NB4 (cell line): ENCODE measurements at regions not wholly inside any gene's neighbourhood (a gene's known extent, or its start where the extent isn't known, plus 50 kb on each side); places are given as distances from the start of the nearest gene placed in this dataset.
"Not testable (repeated sequence)": the region's sequence is repeated elsewhere in the genome, so short reads cannot be mapped to it uniquely, and the experiment has no call there.

ENCODE experiments used
- DNase-seq: peaks from one replicate; pipeline ENCODE4 v3.0.0; 2010; ENCODE audit warnings: low read depth
- H3K4me3 ChIP-seq: one replicate; pipeline ENCODE4 v1.5.1; 2011; ENCODE audit warnings: mild to moderate bottlenecking, low read depth, low read length, moderate library complexity
- MYC ChIP-seq: IDR thresholded peaks from 2 replicates; pipeline ENCODE4 v1.6.1; 2011; ENCODE audit warnings: low read depth, low read length
- POLR2A ChIP-seq: IDR thresholded peaks from 2 replicates; pipeline ENCODE4 v1.6.1; 2011; ENCODE audit warnings: mild to moderate bottlenecking; ENCODE audit not compliant: insufficient read length; ENCODE audit errors: extremely low read depth
- TF ChIP-seq, protein P1 (sequence below): IDR thresholded peaks from 2 replicates; pipeline ENCODE4 v1.6.1; 2011; ENCODE audit warnings: low read depth, low read length
- TF ChIP-seq, protein P2 (sequence below): IDR thresholded peaks from one replicate; pipeline ENCODE4 v1.5.1; 2012; ENCODE audit warnings: low read depth, low read length

DNA sequence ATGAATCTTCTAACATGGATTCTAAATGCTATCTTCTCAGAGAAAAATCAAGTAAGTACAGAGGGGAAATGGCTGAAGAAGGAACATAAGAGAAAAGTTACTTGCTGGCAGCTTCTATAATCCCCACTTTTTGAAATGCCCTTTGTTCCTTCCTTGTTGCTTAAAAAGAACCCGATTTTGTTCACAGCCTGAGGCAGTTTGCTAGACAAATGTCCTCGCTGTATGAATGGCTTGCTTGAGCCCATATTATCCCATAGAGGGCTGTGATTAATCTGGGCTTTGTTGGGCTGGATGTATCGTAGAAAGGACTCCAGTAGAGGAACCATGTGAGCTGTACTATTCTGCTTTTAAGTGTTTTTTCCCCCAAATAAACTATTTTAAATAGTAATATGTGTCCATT lies 134.3 kb upstream of the FGF13 start:
- H3K4me3 ChIP-seq = no peak overlapping the region
- DNase-seq = no peak
- TF ChIP-seq POLR2A = no peak
- TF ChIP-seq, protein P1, sequence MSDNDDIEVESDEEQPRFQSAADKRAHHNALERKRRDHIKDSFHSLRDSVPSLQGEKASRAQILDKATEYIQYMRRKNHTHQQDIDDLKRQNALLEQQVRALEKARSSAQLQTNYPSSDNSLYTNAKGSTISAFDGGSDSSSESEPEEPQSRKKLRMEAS = no peak
- TF ChIP-seq, protein P2, sequence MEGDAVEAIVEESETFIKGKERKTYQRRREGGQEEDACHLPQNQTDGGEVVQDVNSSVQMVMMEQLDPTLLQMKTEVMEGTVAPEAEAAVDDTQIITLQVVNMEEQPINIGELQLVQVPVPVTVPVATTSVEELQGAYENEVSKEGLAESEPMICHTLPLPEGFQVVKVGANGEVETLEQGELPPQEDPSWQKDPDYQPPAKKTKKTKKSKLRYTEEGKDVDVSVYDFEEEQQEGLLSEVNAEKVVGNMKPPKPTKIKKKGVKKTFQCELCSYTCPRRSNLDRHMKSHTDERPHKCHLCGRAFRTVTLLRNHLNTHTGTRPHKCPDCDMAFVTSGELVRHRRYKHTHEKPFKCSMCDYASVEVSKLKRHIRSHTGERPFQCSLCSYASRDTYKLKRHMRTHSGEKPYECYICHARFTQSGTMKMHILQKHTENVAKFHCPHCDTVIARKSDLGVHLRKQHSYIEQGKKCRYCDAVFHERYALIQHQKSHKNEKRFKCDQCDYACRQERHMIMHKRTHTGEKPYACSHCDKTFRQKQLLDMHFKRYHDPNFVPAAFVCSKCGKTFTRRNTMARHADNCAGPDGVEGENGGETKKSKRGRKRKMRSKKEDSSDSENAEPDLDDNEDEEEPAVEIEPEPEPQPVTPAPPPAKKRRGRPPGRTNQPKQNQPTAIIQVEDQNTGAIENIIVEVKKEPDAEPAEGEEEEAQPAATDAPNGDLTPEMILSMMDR = no peak
- TF ChIP-seq MYC = no peak

DNA sequence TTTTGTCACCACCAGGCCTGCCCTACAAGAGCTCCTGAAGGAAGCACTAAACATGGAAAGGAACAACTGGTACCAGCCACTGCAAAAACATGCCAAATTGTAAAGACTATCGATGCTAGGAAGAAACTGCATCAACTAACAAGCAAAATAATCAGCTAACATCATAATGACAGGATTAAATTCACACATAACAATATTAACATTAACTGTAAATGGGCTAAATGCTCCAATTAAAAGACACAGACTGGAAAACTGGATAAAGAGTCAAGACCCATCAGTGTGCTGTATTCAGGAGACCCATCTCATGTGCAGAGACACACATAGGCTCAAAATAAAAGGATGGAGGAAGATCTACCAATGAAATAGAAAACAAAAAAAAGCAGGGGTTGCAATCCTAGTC lies 95.9 kb upstream of the FGF13 start:
- not testable (repeated sequence) for DNase-seq

DNA sequence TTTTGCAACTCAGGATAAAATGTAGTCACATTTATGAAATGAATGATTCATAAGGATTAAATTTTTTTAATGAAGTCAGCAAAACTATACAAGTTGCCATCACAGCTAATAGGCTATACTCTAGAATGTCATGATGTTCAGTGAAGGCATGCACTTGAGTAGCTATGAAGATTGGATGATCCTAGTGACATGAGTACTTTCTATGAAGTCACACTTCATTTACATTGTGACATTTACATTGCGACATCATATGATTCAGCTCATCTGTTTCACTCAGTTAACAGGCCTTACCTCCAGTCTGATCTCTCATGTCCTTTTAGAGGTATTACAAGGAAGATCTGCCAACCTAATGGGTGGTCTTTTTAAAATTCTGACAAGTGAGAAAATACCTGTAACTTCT lies 82.7 kb upstream of the FGF13 start:
- no peak overlapping the region for H3K4me3 ChIP-seq
- peak; percentile 24 for DNase-seq
- TF ChIP-seq POLR2A (no peak), MYC (no peak)
- TF ChIP-seq, protein P2 = no peak
- TF ChIP-seq, protein P1 = no peak

More for the DNA sequence above, 95.9 kb upstream of the FGF13 start:
- not testable (repeated sequence) for H3K4me3 ChIP-seq

DNA sequence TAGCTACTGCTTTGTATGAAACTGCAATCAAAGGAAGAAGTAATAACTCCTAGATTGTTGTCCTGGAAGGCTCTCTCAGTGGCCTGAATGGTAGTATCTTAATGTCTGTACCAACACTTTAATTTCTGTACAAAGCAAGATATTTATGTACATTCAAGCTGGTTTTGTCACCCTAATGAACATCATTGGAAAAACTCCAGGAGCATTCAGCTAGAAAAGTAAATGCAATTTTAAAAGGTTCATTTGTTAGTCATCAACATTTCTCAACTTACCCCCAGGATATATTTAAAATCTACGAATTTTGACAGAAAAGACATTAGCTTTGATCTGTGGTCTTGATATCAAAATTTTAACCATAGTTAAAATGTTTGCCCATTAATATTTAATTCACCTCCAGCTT lies 80.0 kb upstream of the FGF13 start:
- no peak overlapping the region for H3K4me3 ChIP-seq
- TF ChIP-seq MYC (no peak), POLR2A (no peak)
- TF ChIP-seq, protein P1 = no peak
- TF ChIP-seq, protein P2 = no peak
- no peak for DNase-seq

DNA sequence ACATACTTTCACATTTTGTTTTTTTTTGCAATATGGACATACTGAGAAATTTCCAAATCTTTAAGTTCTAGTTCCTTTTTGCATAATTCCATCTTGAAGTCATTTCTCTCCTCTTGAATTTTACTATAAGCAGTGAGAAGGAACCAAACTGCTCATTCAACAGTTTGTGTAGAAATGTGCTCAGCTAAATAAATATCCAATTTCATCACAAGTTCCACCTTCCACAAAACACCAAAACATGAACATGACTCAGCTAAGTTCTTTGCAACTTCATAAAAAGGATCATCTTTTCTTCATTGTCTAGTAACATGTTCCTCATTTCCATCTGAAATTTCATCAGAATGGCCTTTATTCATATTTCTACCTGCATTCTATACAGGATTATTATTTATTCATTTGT lies 77.3 kb upstream of the FGF13 start:
- H3K4me3 ChIP-seq = no peak overlapping the region
- TF ChIP-seq MYC (no peak), POLR2A (no peak)
- TF ChIP-seq, protein P2 = no peak
- TF ChIP-seq, protein P1 = no peak
- no peak for DNase-seq

DNA sequence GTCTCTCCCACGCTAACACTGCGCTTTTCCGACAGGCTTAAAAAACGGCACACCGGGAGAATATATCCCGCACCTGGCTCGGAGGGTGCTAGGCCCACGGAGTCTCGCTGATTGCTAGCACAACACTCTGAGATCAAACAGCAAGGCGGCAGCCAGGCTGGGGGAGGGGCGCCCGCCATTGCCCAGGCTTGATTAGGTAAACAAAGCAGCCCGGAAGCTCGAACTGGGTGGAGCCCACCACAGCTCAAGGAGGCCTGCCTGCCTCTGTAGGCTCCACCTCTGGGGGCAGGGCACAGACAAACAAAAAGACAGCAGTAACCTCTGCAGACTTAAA lies 67.0 kb upstream of the FGF13 start:
- H3K4me3 ChIP-seq, DNase-seq: not testable (repeated sequence)

DNA sequence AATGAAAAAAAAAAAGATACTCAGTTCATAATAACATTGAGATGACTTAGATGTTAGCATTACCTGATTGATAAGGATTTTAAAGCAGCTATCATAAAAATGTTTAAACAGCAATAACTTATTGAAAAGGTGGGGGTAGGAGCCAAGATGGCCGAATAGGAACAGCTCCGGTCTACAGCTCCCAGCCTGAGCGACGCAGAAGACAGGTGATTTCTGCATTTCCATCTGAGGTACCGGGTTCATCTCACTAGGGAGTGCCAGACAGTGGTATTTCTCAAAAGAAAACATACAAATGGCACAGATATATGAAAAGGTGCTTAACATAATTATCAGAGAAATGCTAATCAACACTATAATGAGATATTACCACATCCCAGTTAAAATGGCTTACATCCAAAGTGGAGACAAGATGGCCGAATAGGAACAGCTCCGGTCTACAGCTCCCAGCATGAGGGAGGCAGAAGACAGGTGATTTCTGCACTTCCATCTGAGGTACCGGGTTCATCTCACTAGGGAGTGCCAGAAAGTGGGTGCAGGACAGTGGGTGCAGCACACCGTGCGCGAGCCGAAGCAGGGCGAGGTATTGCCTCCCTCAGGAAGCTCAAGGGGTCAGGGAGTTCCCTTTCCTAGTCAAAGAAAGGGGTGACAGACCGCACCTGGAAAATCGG lies 66.5 kb upstream of the FGF13 start:
- DNase-seq, H3K4me3 ChIP-seq: not testable (repeated sequence)

DNA sequence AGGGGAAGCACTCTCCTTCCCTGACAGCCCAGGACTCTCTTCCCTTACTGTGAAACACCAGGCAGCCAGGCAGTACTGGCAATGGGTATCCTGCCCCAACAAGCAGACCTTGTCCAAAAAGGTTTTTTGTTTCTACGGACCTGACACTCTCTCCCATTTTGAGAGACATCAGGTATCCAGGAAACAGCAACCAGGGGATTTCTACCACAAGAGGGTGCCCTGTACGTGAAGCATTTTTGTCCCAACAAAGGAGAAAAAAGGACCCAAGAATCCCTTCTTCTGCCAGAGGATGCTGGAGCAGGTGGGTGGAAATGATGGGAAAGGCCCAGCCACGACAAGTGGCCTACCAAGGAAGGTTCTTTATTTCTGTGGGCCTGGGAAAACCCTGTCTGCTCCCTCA lies 65.7 kb upstream of the FGF13 start:
- TF ChIP-seq, protein P2 = no peak
- TF ChIP-seq, protein P1 = no peak
- no peak for TF ChIP-seq MYC
- no peak for TF ChIP-seq POLR2A
- no peak for DNase-seq
- H3K4me3 ChIP-seq = no peak overlapping the region
